H1 (cell line): ENCODE measurements at regions not wholly inside any gene's neighbourhood (a gene's known extent, or its start where the extent isn't known, plus 50 kb on each side); places are given as distances from the start of the nearest gene placed in this dataset.

ENCODE experiments used
- CTCF ChIA-PET: fragments of 300-600 bp; sonication (Branson Sonifier 250); formaldehyde crosslinking; loops from one replicate; lab custom pipeline; 2021; ENCODE audit not compliant: partially characterized antibody; lab: Charles Lee
- POLR2A ChIA-PET: fragments of 300-600 bp; sonication (Branson Sonifier 250); formaldehyde crosslinking; loops from one replicate; lab custom pipeline; 2021; ENCODE audit warnings: inconsistent platforms; ENCODE audit not compliant: partially characterized antibody; lab: Charles Lee
- DNase-seq, 2 experiments: peaks; one replicate each; pipeline versions ENCODE4 v3.0.0 to v3.0.0-alpha.2; 2010 to 2022; ENCODE audit warnings: low spot score in 2 of 2, low read depth in 1 of 2, mixed read lengths in 1 of 2
- FAIRE-seq: peaks from 2 replicates; lab custom pipeline; 2011; peaks lifted over from hg19 to GRCh38; lab: Jason Lieb, UNC
- H2AFZ ChIP-seq: 2 replicates; pipeline ENCODE4 v1.8.1; 2012; ENCODE audit warnings: low read length, inconsistent platforms
- H2AK5ac ChIP-seq: 2 replicates; pipeline ENCODE4 v1.6.1; 2013; ENCODE audit warnings: low read depth, low read length
- H2BK120ac ChIP-seq: replicated peaks from 2 replicates; pipeline ENCODE3; 2013; ENCODE audit warnings: low read depth, low read length, inconsistent platforms
- H2BK12ac ChIP-seq: 2 replicates; pipeline ENCODE4 v1.6.1; 2013; ENCODE audit warnings: low read depth, low read length
- H2BK15ac ChIP-seq: 2 replicates; pipeline ENCODE4 v1.6.1; 2013; ENCODE audit warnings: low read length
- H2BK20ac ChIP-seq: 2 replicates; pipeline ENCODE4 v1.6.1; 2013; ENCODE audit warnings: low read length
- H2BK5ac ChIP-seq: 2 replicates; pipeline ENCODE4 v1.6.1; 2013; ENCODE audit warnings: low read depth, low read length
- H3K14ac ChIP-seq: 2 replicates; pipeline ENCODE4 v1.6.1; 2013; ENCODE audit warnings: inconsistent platforms; ENCODE audit not compliant: insufficient read length
- H3K18ac ChIP-seq: 2 replicates; pipeline ENCODE4 v1.6.1; 2013; ENCODE audit warnings: low read length; ENCODE audit errors: extremely low read depth
- H3K23ac ChIP-seq: 2 replicates; pipeline ENCODE4 v1.6.1; 2013; ENCODE audit warnings: inconsistent platforms; ENCODE audit not compliant: insufficient read length
- H3K23me2 ChIP-seq: 2 replicates; pipeline ENCODE4 v1.6.1; 2013; ENCODE audit warnings: low read depth, low read length
- H3K27ac ChIP-seq: 2 replicates; pipeline ENCODE4 v1.6.1; 2011; ENCODE audit warnings: low read depth, low read length, inconsistent platforms
- H3K27me3 ChIP-seq, 4 experiments: replicated peaks in 1 of 4; 1 replicate in 1 of 4; 2 replicates in 3 of 4; pipeline versions ENCODE4 v1.6.1 to v1.8.1; 2011 to 2013; ENCODE audit warnings: low read length in 3 of 4, mild to moderate bottlenecking in 3 of 4, inconsistent platforms in 2 of 4, mixed read lengths in 2 of 4, moderate library complexity in 1 of 4; ENCODE audit not compliant: control insufficient read depth in 3 of 4, insufficient read depth in 3 of 4; ENCODE audit errors: extremely low read depth in 1 of 4
- H3K36me3 ChIP-seq, 4 experiments: 2 replicates each; pipeline versions ENCODE4 v1.6.1 to v1.8.1; 2011 to 2013; ENCODE audit warnings: mild to moderate bottlenecking in 4 of 4, low read length in 3 of 4, moderate library complexity in 2 of 4, control low read depth in 1 of 4, inconsistent platforms in 1 of 4; ENCODE audit not compliant: insufficient read depth in 4 of 4, control insufficient read depth in 2 of 4
- H3K4ac ChIP-seq: replicated peaks from 2 replicates; pipeline ENCODE3; 2013; ENCODE audit warnings: low read length, low read depth, mixed read lengths, inconsistent platforms; ENCODE audit not compliant: insufficient read length
- H3K4me1 ChIP-seq, 4 experiments: replicated peaks in 1 of 4; 1 replicate in 1 of 4; 2 replicates in 3 of 4; pipeline versions ENCODE4 v1.6.1 to v1.8.1; 2011 to 2013; ENCODE audit warnings: low read length in 3 of 4, inconsistent platforms in 2 of 4, mixed read lengths in 1 of 4; ENCODE audit not compliant: insufficient read depth in 4 of 4, control insufficient read depth in 3 of 4
- H3K4me2 ChIP-seq, 2 experiments: 2 replicates each; pipeline versions ENCODE4 v1.6.1 to v1.8.1; 2011 to 2013; ENCODE audit warnings: low read depth in 2 of 2, low read length in 2 of 2, control low read depth in 1 of 2, inconsistent platforms in 1 of 2, mild to moderate bottlenecking in 1 of 2; ENCODE audit not compliant: insufficient read depth in 1 of 2
- H3K4me3 ChIP-seq, 4 experiments: fragments of 200-600, 300-600 bp in 1 of 4; sonication (generic), shearing (Covaris generic), sonication (Bioruptor Twin) in 1 of 4; 2 replicates each; pipeline versions ENCODE4 v1.5.1 to v1.8.1; 2011 to 2016; ENCODE audit warnings: low read length in 4 of 4, low read depth in 3 of 4, control low read depth in 2 of 4, inconsistent platforms in 2 of 4, mild to moderate bottlenecking in 2 of 4, mixed read lengths in 1 of 4, moderate library complexity in 1 of 4; ENCODE audit not compliant: insufficient read depth in 2 of 4; ENCODE audit errors: extremely low read depth in 1 of 4
- H3K56ac ChIP-seq: replicated peaks from 2 replicates; pipeline ENCODE3; 2013; ENCODE audit warnings: low read depth, mild to moderate bottlenecking, mixed read lengths, low read length, inconsistent platforms; ENCODE audit not compliant: insufficient read length
- H3K79me1 ChIP-seq: 2 replicates; pipeline ENCODE4 v1.6.1; 2013; ENCODE audit warnings: low read depth, low read length, control low read depth
- H3K79me2 ChIP-seq, 2 experiments: 2 replicates each; pipeline versions ENCODE4 v1.6.1 to v1.8.1; 2012 to 2013; ENCODE audit warnings: low read length in 2 of 2, mild to moderate bottlenecking in 2 of 2, inconsistent platforms in 1 of 2; ENCODE audit not compliant: insufficient read depth in 2 of 2, control insufficient read depth in 1 of 2
- H3K9ac ChIP-seq, 4 experiments: replicated peaks in 1 of 4; 1 replicate in 1 of 4; 2 replicates in 3 of 4; pipeline versions ENCODE4 v1.6.1 to v1.8.1; 2011 to 2013; ENCODE audit warnings: low read depth in 3 of 4, low read length in 3 of 4, control low read depth in 2 of 4, mild to moderate bottlenecking in 2 of 4, moderate library complexity in 2 of 4, inconsistent platforms in 1 of 4; ENCODE audit errors: extremely low read depth in 1 of 4
- H3K9me3 ChIP-seq, 2 experiments: 2 replicates each; pipeline versions ENCODE4 v1.6.1 to v1.8.1; 2012 to 2013; ENCODE audit warnings: mild to moderate bottlenecking in 2 of 2, moderate library complexity in 2 of 2, control low read depth in 1 of 2, inconsistent platforms in 1 of 2, low read depth in 1 of 2, low read length in 1 of 2, mixed read lengths in 1 of 2; ENCODE audit not compliant: insufficient read depth in 2 of 2
- H4K20me1 ChIP-seq, 2 experiments: replicated peaks in 1 of 2; 2 replicates each; pipeline versions ENCODE3 to v1.8.1; 2011 to 2013; ENCODE audit warnings: inconsistent platforms in 2 of 2, low read length in 2 of 2, mild to moderate bottlenecking in 1 of 2; ENCODE audit not compliant: insufficient read depth in 2 of 2, control insufficient read depth in 1 of 2
- H4K5ac ChIP-seq: 2 replicates; pipeline ENCODE4 v1.6.1; 2013; ENCODE audit warnings: low read length, low read depth, mixed read lengths, inconsistent platforms; ENCODE audit not compliant: insufficient read length
- H4K8ac ChIP-seq: 2 replicates; pipeline ENCODE4 v1.8.0; 2013; ENCODE audit warnings: mild to moderate bottlenecking, moderate library complexity, low read length, inconsistent platforms; ENCODE audit not compliant: insufficient read depth; ENCODE audit errors: extremely low read depth
- H4K91ac ChIP-seq: replicated peaks from 2 replicates; pipeline ENCODE3; 2013; ENCODE audit warnings: low read length, mixed read lengths, inconsistent platforms; ENCODE audit not compliant: insufficient read length
- CBX8 ChIP-seq: fragments of 300-800, 300-1000 bp; sonication (generic); IDR thresholded peaks from 2 replicates; pipeline ENCODE4 v1.7.1; 2016; ENCODE audit warnings: low read depth, low read length, borderline replicate concordance
- CEBPB ChIP-seq: IDR thresholded peaks from 2 replicates; pipeline ENCODE4 v1.6.1; 2012; ENCODE audit warnings: low read depth, low read length
- CHD2 ChIP-seq: IDR thresholded peaks from 2 replicates; pipeline ENCODE4 v1.6.1; 2012; ENCODE audit warnings: low read length, improper control_type of control experiment
- GTF2F1 ChIP-seq: IDR thresholded peaks from 2 replicates; pipeline ENCODE4 v1.6.1; 2012; ENCODE audit warnings: low read depth, low read length, improper control_type of control experiment, borderline replicate concordance
- JUND ChIP-seq: IDR thresholded peaks from 2 replicates; pipeline ENCODE4 v1.6.1; 2011; ENCODE audit warnings: mild to moderate bottlenecking, improper control_type of control experiment, low read length
- POU5F1 ChIP-seq: IDR thresholded peaks from 2 replicates; pipeline ENCODE4 v1.6.1; 2011; ENCODE audit warnings: low read depth, mild to moderate bottlenecking, low read length, moderate library complexity
- SIX5 ChIP-seq: IDR thresholded peaks from 2 replicates; pipeline ENCODE4 v1.6.1; 2011; ENCODE audit warnings: mild to moderate bottlenecking, low read depth, low read length
- TCF12 ChIP-seq: IDR thresholded peaks from 2 replicates; pipeline ENCODE4 v1.6.1; 2011; ENCODE audit warnings: low read depth, mild to moderate bottlenecking, low read length
- WGBS, 2 experiments: shearing (Covaris generic) in 1 of 2; methylation state at CpG; one replicate each; pipeline versions ENCODE4 v1.1.6 to v1.1.7; 2013 to 2015; ENCODE audit warnings: low lambda C conversion rate in 2 of 2, mixed read lengths in 2 of 2, inconsistent platforms in 1 of 2, low coverage in 1 of 2, missing lambda C conversion rate in 1 of 2; ENCODE audit not compliant: insufficient replicate concordance in 2 of 2, insufficient coverage in 1 of 2, insufficient read length in 1 of 2; ENCODE audit errors: extremely low coverage in 1 of 2, missing lambda C conversion rate in 1 of 2; 5-methylcytosine and 5-hydroxymethylcytosine counted together

DNA sequence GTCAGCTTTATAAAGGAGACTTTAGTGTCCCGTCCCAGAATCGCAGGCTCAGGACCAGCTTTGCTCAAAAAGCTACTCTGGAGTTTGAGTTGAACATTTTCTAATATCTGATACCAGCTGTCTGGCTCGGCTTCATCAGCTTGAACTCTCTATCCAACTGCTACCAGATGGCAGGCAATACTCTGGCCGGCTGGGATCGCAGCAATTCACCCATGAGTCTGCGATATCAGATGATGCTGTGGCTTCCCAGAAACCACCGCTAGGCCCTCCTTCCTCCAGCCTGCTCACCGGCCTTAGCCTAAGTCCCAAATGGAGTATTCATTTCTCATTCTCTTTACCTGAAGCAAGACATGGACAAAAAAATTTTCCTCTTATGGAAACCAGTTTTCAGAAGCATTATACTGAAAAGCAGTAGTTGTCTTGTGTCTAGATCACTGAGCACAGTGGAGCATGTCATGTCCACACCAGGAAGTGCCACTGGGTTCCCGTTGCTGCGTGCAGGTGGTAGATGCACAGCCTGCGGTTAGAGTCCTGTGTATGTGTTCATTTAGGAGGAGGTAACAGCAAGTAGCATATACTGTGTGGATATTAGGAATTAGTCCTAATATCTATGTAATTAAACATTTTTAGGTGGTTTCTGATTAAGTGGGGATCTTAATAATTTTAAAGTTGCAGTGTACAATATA, 162.0 kb upstream of the SOX11 start:
- H3K27ac ChIP-seq = no peak overlapping the region
- H3K79me1 ChIP-seq = no peaks in the 10 kb centered on the region
- H2AK5ac ChIP-seq = no peak overlapping the region
- FAIRE-seq (no peak), DNase-seq (no peak)
- no peak overlapping the region for H4K91ac ChIP-seq
- no peak overlapping the region for H3K4me2 ChIP-seq
- no peak overlapping the region for H2BK120ac ChIP-seq
- no peak overlapping the region for H3K9ac ChIP-seq
- 91% methylated on average over 11 of the region's 11 CpGs; no CpG with 5 or more reads in 1 of the 2 experiments for WGBS, 2 experiments
- no peak overlapping the region for H2BK5ac ChIP-seq
- no peak overlapping the region for H3K14ac ChIP-seq
- H2BK15ac ChIP-seq = no peak overlapping the region
- ChIA-PET CTCF (no interaction called here), POLR2A (no interaction called here)
- no peak overlapping the region for H2BK20ac ChIP-seq
- TF ChIP-seq GTF2F1 (no peak), CEBPB (no peak), TCF12 (no peak), JUND (no peak), SIX5 (no peak), CBX8 (no peak), POU5F1 (no peak), CHD2 (no peak)
- no peaks in the 10 kb centered on the region for H3K23me2 ChIP-seq
- no peaks in the 10 kb centered on the region for H3K79me2 ChIP-seq
- H3K9me3 ChIP-seq = no peaks in the 10 kb centered on the region
- H4K5ac ChIP-seq = no peak overlapping the region
- no peak overlapping the region for H2BK12ac ChIP-seq
- H3K27me3 ChIP-seq = no peaks in the 10 kb centered on the region
- no peaks in the 10 kb centered on the region for H3K36me3 ChIP-seq
- H3K4me3 ChIP-seq = no peak overlapping the region
- H3K4me1 ChIP-seq = no peaks in the 10 kb centered on the region
- H3K23ac ChIP-seq = no peak overlapping the region
- H2AFZ ChIP-seq = no peak overlapping the region
- no peak overlapping the region for H3K56ac ChIP-seq
- H4K8ac ChIP-seq = no peak overlapping the region
- no peak overlapping the region for H3K18ac ChIP-seq
- no peak overlapping the region for H3K4ac ChIP-seq
- H4K20me1 ChIP-seq = no peaks in the 10 kb centered on the region
